ENCODE measurements at regions not wholly inside any gene's neighbourhood (a gene's known extent, or its start where the extent isn't known, plus 50 kb on each side); places are given as distances from the start of the nearest gene placed in this dataset.

GRCh38 chr5:35331956-35332950 is 102.0 kb upstream of the PRLR start:
- no peaks in the 10 kb centered on the region for H3K9me3 ChIP-seq (ENCODE audit: insufficient read depth, low read length)
- no peaks in the 10 kb centered on the region for H3K27me3 ChIP-seq (ENCODE audit: low read length)
- H2AFZ ChIP-seq (ENCODE audit: low read depth, low read length, severe bottlenecking) = no peak overlapping the region
- no peaks in the 10 kb centered on the region for H4K20me1 ChIP-seq (ENCODE audit: low read depth, low read length)
- H3F3A ChIP-seq (ENCODE audit: insufficient read depth) = no peaks in the 10 kb centered on the region
- TF ChIP-seq CTCF (IDR thresholded peaks at IDR 0.05; ENCODE audit: insufficient read depth, low read length, poor library complexity, severe bottlenecking) (no peak), EZH2phosphoT487 (conservative IDR thresholded peaks at IDR 0.05; ENCODE audit: low read length) (no peak)
- H3K9me2 ChIP-seq (replicated peaks; ENCODE audit: insufficient read depth, low read length) = no peaks in the 10 kb centered on the region
- H3K4me2 ChIP-seq (ENCODE audit: low read depth, low read length, poor library complexity, severe bottlenecking) = no peak overlapping the region
- H3K36me3 ChIP-seq (ENCODE audit: low read length) = no peaks in the 10 kb centered on the region
- H3K79me2 ChIP-seq (ENCODE audit: insufficient read depth, low read length) = no peaks in the 10 kb centered on the region
- H3K4me3 ChIP-seq (ENCODE audit: insufficient read depth, low read length, poor library complexity, severe bottlenecking) = no peak overlapping the region
- no peak overlapping the region for H3K9ac ChIP-seq (ENCODE audit: low read length)
- no peak overlapping the region for H3K27ac ChIP-seq (ENCODE audit: low read depth, low read length)

- Histone ChIP-seq H3F3A (ENCODE audit: insufficient read depth) (no peaks in the 10 kb centered on the region), H3K9ac (ENCODE audit: low read length) (no peak overlapping the region), H3K36me3 (ENCODE audit: low read length) (no peaks in the 10 kb centered on the region), H3K9me3 (ENCODE audit: insufficient read depth, low read length) (no peaks in the 10 kb centered on the region), H3K79me2 (ENCODE audit: insufficient read depth, low read length) (no peaks in the 10 kb centered on the region), H3K4me2 (ENCODE audit: low read depth, low read length, poor library complexity, severe bottlenecking) (no peak overlapping the region), H3K27me3 (ENCODE audit: low read length) (no peaks in the 10 kb centered on the region), H3K4me3 (ENCODE audit: insufficient read depth, low read length, poor library complexity, severe bottlenecking) (no peak overlapping the region), H3K27ac (ENCODE audit: low read depth, low read length) (no peak overlapping the region), H3K9me2 (replicated peaks; ENCODE audit: insufficient read depth, low read length) (no peaks in the 10 kb centered on the region), H4K20me1 (ENCODE audit: low read depth, low read length) (no peaks in the 10 kb centered on the region), H2AFZ (ENCODE audit: low read depth, low read length, severe bottlenecking) (no peak overlapping the region)
- no peak for TF ChIP-seq CTCF (IDR thresholded peaks at IDR 0.05; ENCODE audit: insufficient read depth, low read length, poor library complexity, severe bottlenecking)
- TF ChIP-seq EZH2phosphoT487 (conservative IDR thresholded peaks at IDR 0.05; ENCODE audit: low read length) = no peak
Observed at GRCh38 chr5:35325836-35326235, 95.5 kb upstream of the PRLR start.

- Histone ChIP-seq H3K79me2 (ENCODE audit: insufficient read depth, low read length) (no peaks in the 10 kb centered on the region), H3K9me2 (replicated peaks; ENCODE audit: insufficient read depth, low read length) (no peaks in the 10 kb centered on the region), H3K36me3 (ENCODE audit: low read length) (no peaks in the 10 kb centered on the region), H4K20me1 (ENCODE audit: low read depth, low read length) (no peaks in the 10 kb centered on the region), H3K9ac (ENCODE audit: low read length) (no peak overlapping the region), H3K27ac (ENCODE audit: low read depth, low read length) (no peak overlapping the region), H3F3A (ENCODE audit: insufficient read depth) (no peaks in the 10 kb centered on the region), H2AFZ (ENCODE audit: low read depth, low read length, severe bottlenecking) (no peak overlapping the region), H3K4me2 (ENCODE audit: low read depth, low read length, poor library complexity, severe bottlenecking) (no peak overlapping the region), H3K27me3 (ENCODE audit: low read length) (no peaks in the 10 kb centered on the region), H3K9me3 (ENCODE audit: insufficient read depth, low read length) (no peaks in the 10 kb centered on the region), H3K4me3 (ENCODE audit: insufficient read depth, low read length, poor library complexity, severe bottlenecking) (no peak overlapping the region)
- no peak for TF ChIP-seq EZH2phosphoT487 (conservative IDR thresholded peaks at IDR 0.05; ENCODE audit: low read length)
- no peak for TF ChIP-seq CTCF (IDR thresholded peaks at IDR 0.05; ENCODE audit: insufficient read depth, low read length, poor library complexity, severe bottlenecking)
Observed at GRCh38 chr5:35324679-35325078, 94.4 kb upstream of the PRLR start.
